ENCODE measurements at regions not wholly inside any gene's neighbourhood (a gene's known extent, or its start where the extent isn't known, plus 50 kb on each side); places are given as distances from the start of the nearest gene placed in this dataset.

- BruUV-seq (replicated peaks), result no TSS peak
- no peak for ATAC-seq
- no peaks in the 10 kb centered on the region for H3K36me3 ChIP-seq (ENCODE audit: control insufficient read depth, insufficient read depth, low read length)
- POLR2A ChIA-PET, result no interaction called here
- intact Hi-C loops (cut with micrococcal nuclease; ENCODE audit: unreplicated experiment), result no loop called here
- TF ChIP-seq SIN3A (IDR thresholded peaks at IDR 0.05; ENCODE audit: borderline replicate concordance, insufficient read depth, low read depth, low read length) (no peak), REST (IDR thresholded peaks at IDR 0.05; ENCODE audit: insufficient read depth in 1 of 2, low read depth in 2 of 2, low read length in 1 of 2) (no peak), TCF7L2 (IDR thresholded peaks at IDR 0.05; ENCODE audit: low read depth, low read length) (no peak), CTCF (IDR thresholded peaks at IDR 0.05) (no peak), POLR2AphosphoS5 (IDR thresholded peaks at IDR 0.05; ENCODE audit: low read depth, low read length) (no peak)
- no peak for DNase-seq (ENCODE audit: low read depth, low spot score)
- no peak overlapping the region for H3K27ac ChIP-seq (ENCODE audit: low read length)
- peaks cover 2% of the 10 kb centered on the region for H3K27me3 ChIP-seq (ENCODE audit: control insufficient read depth, insufficient read depth, low read length)
- no peaks in the 10 kb centered on the region for H3K9me3 ChIP-seq (ENCODE audit: control insufficient read depth, insufficient read depth, low read depth, low read length)
- H3K4me3 ChIP-seq (ENCODE audit: low read depth in 2 of 2, low read length in 2 of 2), result no peak overlapping the region
- CTCF ChIA-PET, result no interaction called here
- in situ Hi-C loops (cut with HindIII; ENCODE audit: low pct_unique_long_range_greater_than_20kb, low sequenced_read_pairs), result no loop called here
- H3K4me1 ChIP-seq (ENCODE audit: control insufficient read depth, insufficient read depth, low read length), result no peaks in the 10 kb centered on the region
Observed at GRCh38 chr5:143572671-143573070, 169.2 kb upstream of the NR3C1 start.

- ChIA-PET CTCF (no interaction called here), POLR2A (no interaction called here)
- Histone ChIP-seq H3K27ac (ENCODE audit: low read length) (no peak overlapping the region), H3K27me3 (ENCODE audit: control insufficient read depth, insufficient read depth, low read length) (peaks cover 2% of the 10 kb centered on the region), H3K9me3 (ENCODE audit: control insufficient read depth, insufficient read depth, low read depth, low read length) (no peaks in the 10 kb centered on the region), H3K4me3 (ENCODE audit: low read depth in 2 of 2, low read length in 2 of 2) (no peak overlapping the region), H3K36me3 (ENCODE audit: control insufficient read depth, insufficient read depth, low read length) (no peaks in the 10 kb centered on the region), H3K4me1 (ENCODE audit: control insufficient read depth, insufficient read depth, low read length) (no peaks in the 10 kb centered on the region)
- no TSS peak for BruUV-seq (replicated peaks)
- in situ Hi-C loops (cut with HindIII; ENCODE audit: low pct_unique_long_range_greater_than_20kb, low sequenced_read_pairs) (no loop called here), intact Hi-C loops (cut with micrococcal nuclease; ENCODE audit: unreplicated experiment) (no loop called here)
- no peak for DNase-seq (ENCODE audit: low read depth, low spot score)
- TF ChIP-seq CTCF (IDR thresholded peaks at IDR 0.05) (no peak), TCF7L2 (IDR thresholded peaks at IDR 0.05; ENCODE audit: low read depth, low read length) (no peak)
- no peak for ATAC-seq
Observed at GRCh38 chr5:143571642-143572624, 168.4 kb upstream of the NR3C1 start.
